Fibroblast of lung (primary cell): ENCODE measurements at regions not wholly inside any gene's neighbourhood (a gene's known extent, or its start where the extent isn't known, plus 50 kb on each side); places are given as distances from the start of the nearest gene placed in this dataset.

ENCODE experiments used
- CTCF ChIP-seq, 2 donors: IDR thresholded peaks in 1 of 2; conservative IDR thresholded peaks in 1 of 2; 1 replicate in 1 of 2; 2 replicates in 1 of 2; pipeline ENCODE4 v1.5.1; 2011 to 2012; ENCODE audit warnings: low read length in 2 of 2, control low read depth in 1 of 2, inconsistent platforms in 1 of 2, low read depth in 1 of 2, mild to moderate bottlenecking in 1 of 2
- EZH2 ChIP-seq: IDR thresholded peaks from 2 replicates; pipeline ENCODE4 v1.5.1; 2012; ENCODE audit warnings: low read length, control low read depth, mild to moderate bottlenecking; ENCODE audit errors: missing control alignments

DNA sequence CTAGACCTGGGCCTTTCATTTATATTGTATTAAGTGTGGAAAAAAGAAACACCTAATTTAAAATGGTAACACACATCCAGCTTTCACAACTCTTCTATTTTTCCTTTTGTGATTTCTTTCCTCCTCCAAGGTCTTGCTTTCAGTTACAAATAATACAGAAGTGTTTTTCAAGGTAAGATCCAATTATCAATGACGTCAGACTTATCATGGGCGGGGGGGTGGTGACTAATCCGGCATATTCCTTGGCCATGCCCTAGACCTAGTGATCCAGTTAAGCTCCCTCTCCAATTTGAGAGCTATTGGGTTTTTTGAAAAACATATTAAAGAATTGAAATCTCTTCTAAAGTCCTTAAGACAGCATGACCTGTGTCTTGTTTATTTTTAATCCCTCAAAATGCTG lies 669.9 kb upstream of the NR5A2 start:
- no peak for TF ChIP-seq CTCF (conservative IDR thresholded peaks at IDR 0.05 in 1 of 2, IDR thresholded peaks at IDR 0.05 in 1 of 2; ENCODE audit: low read depth in 1 of 2, low read length in 2 of 2)
- TF ChIP-seq EZH2 = no peak
